ENCODE measurements at regions not wholly inside any gene's neighbourhood (a gene's known extent, or its start where the extent isn't known, plus 50 kb on each side); places are given as distances from the start of the nearest gene placed in this dataset.

DNA sequence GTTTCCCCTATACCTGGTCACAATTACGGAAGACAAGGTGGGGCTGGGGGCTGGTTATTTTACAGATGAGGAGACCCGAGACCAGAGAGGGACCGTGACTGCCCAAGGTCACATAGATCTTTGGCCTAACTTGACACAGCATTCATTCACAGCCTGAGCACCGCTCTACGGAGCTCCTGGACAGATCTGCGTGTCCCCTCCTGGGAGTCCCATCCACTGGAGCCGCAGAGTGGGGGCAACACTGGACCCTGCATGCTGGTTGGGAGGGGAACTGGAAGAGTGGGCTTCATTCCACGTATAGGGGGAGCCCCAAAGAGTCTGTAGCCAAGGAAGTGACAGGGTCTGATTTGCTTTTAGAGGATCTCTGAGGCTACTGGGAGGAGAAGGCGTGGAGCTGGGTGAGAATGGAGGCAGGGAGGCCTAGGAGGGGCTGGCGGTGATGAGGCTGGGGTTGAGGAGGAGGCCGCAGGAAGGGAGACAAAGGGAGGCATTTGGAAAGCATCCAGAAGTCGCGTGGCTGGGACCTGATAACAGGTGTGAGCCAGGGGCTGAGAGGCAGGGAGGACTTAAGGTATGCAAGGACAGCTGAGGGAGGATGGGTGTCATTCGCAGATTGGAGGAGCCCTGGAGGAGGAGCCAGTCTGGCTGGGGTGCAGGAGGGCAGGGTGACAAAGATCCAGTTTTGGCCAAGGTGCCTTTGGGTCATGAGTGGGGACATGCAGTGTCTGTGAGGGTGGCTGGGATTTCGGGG lies 64.3 kb upstream of the IER5L start:
- TF ChIP-seq, protein P1, sequence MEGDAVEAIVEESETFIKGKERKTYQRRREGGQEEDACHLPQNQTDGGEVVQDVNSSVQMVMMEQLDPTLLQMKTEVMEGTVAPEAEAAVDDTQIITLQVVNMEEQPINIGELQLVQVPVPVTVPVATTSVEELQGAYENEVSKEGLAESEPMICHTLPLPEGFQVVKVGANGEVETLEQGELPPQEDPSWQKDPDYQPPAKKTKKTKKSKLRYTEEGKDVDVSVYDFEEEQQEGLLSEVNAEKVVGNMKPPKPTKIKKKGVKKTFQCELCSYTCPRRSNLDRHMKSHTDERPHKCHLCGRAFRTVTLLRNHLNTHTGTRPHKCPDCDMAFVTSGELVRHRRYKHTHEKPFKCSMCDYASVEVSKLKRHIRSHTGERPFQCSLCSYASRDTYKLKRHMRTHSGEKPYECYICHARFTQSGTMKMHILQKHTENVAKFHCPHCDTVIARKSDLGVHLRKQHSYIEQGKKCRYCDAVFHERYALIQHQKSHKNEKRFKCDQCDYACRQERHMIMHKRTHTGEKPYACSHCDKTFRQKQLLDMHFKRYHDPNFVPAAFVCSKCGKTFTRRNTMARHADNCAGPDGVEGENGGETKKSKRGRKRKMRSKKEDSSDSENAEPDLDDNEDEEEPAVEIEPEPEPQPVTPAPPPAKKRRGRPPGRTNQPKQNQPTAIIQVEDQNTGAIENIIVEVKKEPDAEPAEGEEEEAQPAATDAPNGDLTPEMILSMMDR (IDR thresholded peaks at IDR 0.05; ENCODE audit: low read depth, low read length, poor library complexity, severe bottlenecking): no peak
- TF ChIP-seq EZH2phosphoT487 (IDR thresholded peaks at IDR 0.05; ENCODE audit: borderline replicate concordance, low read length): no peak

All from DOHH2 (cell line).